GM23248 (cell line): ENCODE measurements at regions not wholly inside any gene's neighbourhood (a gene's known extent, or its start where the extent isn't known, plus 50 kb on each side); places are given as distances from the start of the nearest gene placed in this dataset.

Experiments
- EZH2 ChIP-seq: fragments of 200-600 bp; sonication (generic); IDR thresholded peaks from 2 replicates; pipeline ENCODE4 v1.6.1; 2018; ENCODE audit warnings: antibody characterized with exemption, mild to moderate bottlenecking; ENCODE audit not compliant: insufficient read depth, poor library complexity, severe bottlenecking
- EZH2phosphoT487 ChIP-seq: fragments of 200-600 bp; sonication (generic); IDR thresholded peaks from 2 replicates; pipeline ENCODE4 v1.6.1; 2018; ENCODE audit warnings: antibody characterized with exemption, moderate library complexity, mild to moderate bottlenecking, low read depth; ENCODE audit not compliant: insufficient read depth

- TF ChIP-seq EZH2phosphoT487 (no peak), EZH2 (no peak)
Observed at GRCh38 chr12:111218499-111218898, 150.4 kb downstream of the PHETA1 start.
